Renal pelvis (tissue), 1 donor: ENCODE measurements at regions not wholly inside any gene's neighbourhood (a gene's known extent, or its start where the extent isn't known, plus 50 kb on each side); places are given as distances from the start of the nearest gene placed in this dataset.
"Not testable (repeated sequence)": the region's sequence is repeated elsewhere in the genome, so short reads cannot be mapped to it uniquely, and the experiment has no call there.

ENCODE experiments used
- DNase-seq: peaks from one replicate; pipeline ENCODE4 v3.0.0-alpha.2; 2013

DNA sequence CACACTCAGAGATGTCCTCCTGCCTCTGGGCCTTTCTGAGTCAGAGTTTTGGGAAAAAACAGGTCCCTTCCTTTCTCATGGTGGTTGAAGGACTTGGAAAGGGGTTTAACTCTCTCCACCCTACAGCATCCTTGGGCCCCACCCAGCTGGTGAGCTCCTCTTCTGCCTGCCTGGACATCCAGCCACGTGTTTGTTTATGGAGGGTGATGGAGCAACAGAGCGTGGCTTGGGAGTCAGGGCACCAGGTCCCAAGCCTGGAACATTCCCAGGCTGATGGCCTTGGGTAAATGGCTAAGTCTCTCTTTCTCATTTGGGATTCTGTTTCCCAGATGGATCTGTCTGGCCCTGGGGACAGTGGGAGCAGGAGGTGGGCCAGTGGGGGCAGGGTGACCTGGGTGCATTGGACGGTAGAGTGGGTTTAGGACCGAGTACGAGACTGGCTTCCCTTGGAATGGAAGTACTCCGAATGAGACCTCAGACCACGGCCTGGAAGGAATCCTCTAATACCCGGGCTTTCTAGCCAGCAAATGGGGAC, 141.1 kb upstream of the IRX2 start:
- DNase-seq = no peak

- DNase-seq = no peak
These were observed 140.3 kb upstream of the IRX2 start for GRCh38 chr5:2891781-2892180.

DNA sequence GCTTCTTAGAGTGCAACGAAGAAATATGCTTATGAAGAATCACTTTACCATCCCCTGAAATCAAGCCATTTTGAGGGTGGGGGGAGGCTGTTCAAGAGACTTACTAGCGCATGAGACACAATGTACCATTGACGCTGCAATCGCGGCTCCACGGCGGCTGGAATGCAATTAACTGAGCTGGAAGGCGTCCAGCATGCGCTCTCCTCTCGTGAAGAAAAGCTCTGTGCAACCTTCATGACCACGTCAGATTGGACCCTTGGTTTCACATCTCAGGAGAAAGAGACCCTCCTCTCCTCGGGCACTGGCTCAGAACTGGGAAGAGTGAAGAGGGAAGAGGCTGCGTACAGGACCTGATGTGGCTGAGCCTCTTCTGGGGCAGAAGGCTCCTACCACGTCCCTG, 138.5 kb upstream of the IRX2 start:
- DNase-seq = no peak

- no peak for DNase-seq
These were observed 137.1 kb upstream of the IRX2 start for GRCh38 chr5:2888520-2889060.

DNA sequence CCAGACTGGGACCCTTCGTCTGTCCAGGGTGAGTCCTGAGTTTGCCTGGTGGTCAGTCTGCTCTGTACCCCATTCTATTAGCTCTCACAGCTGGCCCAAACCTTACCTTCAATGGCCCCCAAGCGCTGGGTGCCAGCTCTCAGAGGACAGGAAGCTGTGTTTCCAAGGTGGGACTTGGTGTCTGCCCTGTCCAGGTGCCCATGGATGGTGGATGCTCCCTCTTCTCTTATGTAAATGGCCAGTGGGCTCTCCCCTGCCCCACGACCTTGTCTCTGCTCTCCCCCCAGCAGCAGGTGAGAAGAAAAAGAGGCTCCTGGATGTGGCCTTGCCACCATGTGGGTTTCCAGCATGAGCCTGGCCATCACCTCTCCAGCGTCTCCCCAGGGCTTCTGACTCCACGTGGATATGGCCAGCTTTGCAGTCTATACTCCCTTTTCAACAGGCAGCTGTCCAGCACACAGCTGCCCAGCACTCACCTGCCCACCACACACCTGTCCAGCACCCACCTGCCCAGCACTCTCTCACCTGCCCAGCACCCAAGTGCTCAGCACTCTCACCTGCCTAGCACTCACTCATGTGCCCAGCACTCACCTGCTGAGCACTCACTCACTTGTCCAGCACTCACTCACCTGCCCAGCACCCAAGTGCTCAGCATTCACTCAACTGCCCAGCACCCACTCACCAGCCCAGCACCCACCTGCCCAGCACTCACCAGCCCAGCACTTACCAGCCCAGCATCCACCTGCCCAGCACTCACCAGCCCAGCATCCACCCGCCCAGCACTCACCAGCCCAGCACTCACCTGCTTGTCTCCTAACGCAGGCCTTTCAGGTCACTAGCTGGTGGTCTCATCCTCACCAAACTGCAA, 136.2 kb upstream of the IRX2 start:
- no peak for DNase-seq

DNA sequence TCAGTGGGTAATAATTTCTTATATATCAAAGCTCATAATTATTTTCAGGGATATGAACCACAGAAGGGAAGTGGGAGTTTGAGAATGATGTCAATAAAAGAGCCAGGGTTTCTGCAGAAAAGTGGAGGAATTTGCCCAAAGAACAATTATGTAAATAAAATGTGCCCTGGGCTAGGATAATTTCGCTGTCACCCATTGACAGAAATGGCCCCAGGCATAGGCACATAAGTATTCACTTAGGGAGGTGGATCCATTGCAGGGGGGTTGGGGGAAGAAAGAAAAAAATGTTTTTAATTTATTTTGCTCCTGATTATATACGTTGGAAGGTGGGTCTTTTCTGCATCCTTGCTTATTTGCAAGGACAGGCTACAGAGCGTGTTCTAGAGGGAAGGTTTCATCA, 135.1 kb upstream of the IRX2 start:
- no peak for DNase-seq

DNA sequence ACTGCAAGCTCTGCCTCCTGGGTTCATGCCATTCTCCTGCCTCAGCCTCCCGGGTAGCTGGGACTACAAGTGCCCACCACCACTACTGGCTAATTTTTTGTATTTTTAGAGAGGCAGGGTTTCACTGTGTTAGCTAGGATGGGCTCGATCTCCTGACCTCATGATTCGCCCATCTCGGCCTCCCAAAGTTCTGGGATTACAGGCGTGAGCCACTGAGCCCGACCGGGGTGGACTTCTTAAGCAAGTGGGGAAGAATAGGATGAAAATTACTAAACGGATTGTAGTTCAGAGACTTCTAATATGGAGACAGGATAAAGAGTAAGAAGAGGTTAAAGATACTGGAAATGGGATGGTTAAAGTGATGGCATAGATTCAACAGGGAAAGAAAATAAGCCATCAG, 132.3 kb upstream of the IRX2 start:
- DNase-seq = no peak

DNA sequence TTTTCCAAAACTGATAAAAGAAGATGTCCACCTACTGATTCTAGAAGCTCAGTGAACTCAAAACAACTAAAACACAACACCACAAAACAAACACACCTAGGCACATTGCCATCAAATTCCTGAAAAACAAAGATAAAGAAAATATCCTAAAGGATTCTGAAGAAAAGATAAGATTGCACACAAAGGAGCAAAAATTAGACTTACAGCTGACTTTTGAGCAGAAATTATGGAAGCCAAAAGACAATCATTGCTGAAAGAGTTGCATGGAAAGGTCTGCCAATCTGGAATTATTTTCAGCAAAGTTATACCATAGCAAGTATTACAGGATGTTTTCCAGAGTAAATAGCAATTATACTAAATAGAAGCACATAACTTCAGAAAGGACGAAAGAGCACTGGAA, 128.2 kb upstream of the IRX2 start:
- no peak for DNase-seq

- no peak for DNase-seq
These were observed 126.0 kb upstream of the IRX2 start for GRCh38 chr5:2877522-2877921.

DNA sequence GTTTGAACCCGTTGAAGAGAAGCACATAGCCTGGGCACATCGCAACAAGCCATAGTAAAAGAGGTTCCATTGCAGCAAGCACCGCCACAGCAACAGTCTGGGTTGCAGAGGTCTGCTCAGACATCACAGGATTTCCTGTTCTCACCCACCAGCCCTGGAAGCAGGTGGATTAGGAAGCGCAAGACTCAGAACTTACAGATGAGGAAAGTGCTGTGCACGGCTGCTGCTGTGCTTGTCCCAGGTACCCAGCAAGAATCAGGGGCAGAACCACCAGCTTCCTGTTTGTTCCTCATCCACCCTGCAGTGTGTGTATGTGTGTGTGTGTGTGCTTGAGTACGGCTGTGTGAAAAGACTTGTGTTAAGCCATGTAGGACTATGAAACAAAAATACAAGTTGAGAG, 124.7 kb upstream of the IRX2 start:
- no peak for DNase-seq

- DNase-seq = no peak
These were observed 122.6 kb upstream of the IRX2 start for GRCh38 chr5:2874099-2874498.

GRCh38 chr5:2872676-2873075, 121.2 kb upstream of the IRX2 start:
- DNase-seq = no peak

- no peak for DNase-seq
These were observed 119.8 kb upstream of the IRX2 start for GRCh38 chr5:2871282-2871681.

DNA sequence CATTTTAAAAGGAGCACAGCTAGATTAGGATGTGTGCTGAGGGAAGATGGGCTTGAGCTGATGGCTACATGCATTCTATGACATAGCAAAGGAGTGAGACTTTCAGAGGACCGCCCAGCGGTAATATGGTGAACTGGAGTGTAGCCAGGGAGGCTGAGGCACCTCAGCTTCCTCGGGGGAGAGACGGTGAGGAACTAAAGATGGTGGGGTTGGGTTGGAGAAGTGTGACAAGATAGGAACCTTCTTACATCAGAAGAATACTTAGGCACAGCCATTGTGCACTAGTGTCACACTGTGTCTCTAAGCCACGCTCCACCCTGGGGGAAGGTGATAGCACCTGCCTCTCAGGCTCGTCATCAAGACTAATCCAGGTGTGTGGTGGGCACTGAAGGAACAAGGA, 118.0 kb upstream of the IRX2 start:
- DNase-seq = no peak

GRCh38 chr5:2867373-2867933, 116.0 kb upstream of the IRX2 start:
- no peak for DNase-seq

DNA sequence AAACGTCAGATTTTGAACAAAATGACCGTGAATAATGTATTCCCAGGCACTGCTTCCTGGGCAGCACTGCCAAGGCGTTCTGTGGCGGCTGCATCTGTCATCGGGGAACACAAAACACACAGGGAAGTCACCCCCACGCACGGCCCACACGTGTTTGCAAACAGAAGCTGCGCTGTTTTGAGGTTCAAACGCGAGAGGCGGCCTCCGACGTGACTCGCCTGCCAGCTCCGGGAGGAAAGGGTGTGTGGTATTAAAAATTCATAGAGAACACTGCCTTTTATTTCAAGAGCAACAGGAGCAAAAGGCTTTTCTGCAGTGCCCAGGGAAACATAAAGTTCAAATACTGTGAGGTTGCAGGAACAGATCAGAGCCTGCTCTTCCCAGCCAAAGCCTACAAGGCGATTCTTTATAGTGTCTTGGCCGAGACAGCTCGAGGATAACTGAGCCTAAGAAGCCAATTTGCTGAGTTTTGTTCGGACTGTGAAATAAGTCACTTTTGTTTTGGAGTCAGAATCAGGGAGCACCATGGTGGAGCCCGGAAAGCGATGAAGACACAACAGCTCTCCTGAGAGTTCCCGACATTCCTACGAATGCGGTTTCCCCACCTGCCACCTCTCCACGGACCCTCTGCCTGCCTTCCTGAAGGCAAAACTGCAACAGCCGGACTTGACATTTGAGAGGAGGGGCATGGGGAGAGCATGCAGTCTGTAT, 115.3 kb upstream of the IRX2 start:
- no peak for DNase-seq

DNA sequence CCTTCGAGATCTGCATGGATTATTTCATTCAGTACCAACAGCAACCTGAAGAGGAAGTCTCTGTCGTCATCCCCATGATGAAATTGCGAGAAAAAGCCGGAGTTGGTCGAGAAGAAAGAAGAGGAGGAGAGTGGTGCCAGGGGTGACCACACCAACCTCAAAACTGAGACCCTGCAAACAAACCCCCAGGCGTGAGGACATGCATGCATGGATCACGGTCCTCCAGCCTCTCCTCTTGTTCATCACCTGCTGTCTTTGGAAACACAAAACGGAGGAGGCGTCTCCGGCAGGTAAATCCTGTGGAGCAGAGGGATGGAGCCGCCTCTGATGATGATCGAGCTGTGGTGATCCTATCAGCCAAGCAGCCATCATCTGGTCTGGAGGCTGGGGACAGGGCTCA, 114.4 kb upstream of the IRX2 start:
- no peak for DNase-seq

- no peak for DNase-seq
These were observed 113.1 kb upstream of the IRX2 start for GRCh38 chr5:2864515-2865105.

GRCh38 chr5:2863675-2864433, 112.4 kb upstream of the IRX2 start:
- no peak for DNase-seq

GRCh38 chr5:2863133-2863532, 111.7 kb upstream of the IRX2 start:
- no peak for DNase-seq

DNA sequence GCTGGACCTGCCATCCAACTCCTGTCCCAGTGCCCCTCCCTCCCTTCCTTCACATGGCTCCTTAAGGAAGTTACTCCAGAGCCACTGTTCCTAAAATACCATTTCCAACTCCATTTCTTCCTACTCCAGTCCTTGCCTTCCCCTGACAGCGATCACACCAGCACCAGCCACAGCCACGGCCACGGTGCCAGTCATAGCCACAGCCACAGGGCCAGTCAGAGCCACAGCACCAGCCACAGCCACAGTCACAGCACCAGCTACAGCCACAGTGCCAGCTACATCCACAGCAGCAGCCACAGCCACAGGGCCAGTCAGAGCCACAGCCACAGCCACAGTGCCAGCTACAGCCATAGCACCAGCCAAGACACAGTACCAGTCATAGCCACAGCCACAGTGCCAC, 110.7 kb upstream of the IRX2 start:
- not testable (repeated sequence) for DNase-seq

DNA sequence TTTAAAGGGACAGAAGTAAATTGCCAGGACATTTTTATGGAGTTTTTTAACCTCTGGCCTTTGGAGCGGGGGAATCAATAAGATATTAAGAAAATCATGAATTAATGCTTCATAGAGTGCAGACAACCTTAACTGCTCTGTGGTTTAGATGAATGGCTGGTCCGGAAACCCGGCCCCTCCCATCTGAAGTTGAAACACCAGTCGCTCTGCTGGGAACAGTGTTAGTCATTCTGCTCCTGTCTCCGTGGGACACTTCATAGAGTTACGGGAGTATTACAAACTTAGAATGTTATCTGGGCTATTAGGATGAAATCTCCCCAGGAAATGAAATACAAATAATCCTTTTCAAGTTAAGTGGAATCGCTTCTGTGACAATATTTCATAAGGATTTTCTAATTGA, 110.1 kb upstream of the IRX2 start:
- no peak for DNase-seq
